ENCODE measurements at regions not wholly inside any gene's neighbourhood (a gene's known extent, or its start where the extent isn't known, plus 50 kb on each side); places are given as distances from the start of the nearest gene placed in this dataset.
"Not testable (repeated sequence)": the region's sequence is repeated elsewhere in the genome, so short reads cannot be mapped to it uniquely, and the experiment has no call there.

GRCh38 chr13:43946281-43946680 is 66.6 kb downstream of the LACC1 start:
- no peak for DNase-seq (ENCODE audit: low read depth in 3 of 3)

GRCh38 chr13:43947897-43948458 is 68.3 kb downstream of the LACC1 start:
- DNase-seq (ENCODE audit: low read depth in 3 of 3) = no peak

DNA sequence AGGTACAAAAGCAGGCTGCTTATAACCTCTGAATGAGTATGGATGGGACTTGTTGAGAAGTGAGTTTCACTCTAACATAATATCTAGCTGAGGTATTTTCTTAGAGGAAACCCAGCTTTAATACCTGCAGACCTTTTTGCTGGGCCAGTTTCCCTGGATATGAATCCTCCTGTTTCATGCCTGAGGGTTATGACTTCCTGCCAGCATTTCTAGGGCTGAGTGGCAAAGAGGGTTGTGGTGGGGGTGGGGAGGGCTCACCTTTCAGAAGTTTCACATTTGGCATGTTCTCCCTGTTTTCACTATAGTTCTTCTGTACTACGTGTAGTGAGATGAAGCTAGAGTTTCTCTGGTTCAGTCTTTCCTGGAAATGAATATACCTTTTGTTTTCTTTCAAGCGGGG is 73.7 kb downstream of the LACC1 start:
- no peak for DNase-seq (ENCODE audit: low read depth in 3 of 3)

DNA sequence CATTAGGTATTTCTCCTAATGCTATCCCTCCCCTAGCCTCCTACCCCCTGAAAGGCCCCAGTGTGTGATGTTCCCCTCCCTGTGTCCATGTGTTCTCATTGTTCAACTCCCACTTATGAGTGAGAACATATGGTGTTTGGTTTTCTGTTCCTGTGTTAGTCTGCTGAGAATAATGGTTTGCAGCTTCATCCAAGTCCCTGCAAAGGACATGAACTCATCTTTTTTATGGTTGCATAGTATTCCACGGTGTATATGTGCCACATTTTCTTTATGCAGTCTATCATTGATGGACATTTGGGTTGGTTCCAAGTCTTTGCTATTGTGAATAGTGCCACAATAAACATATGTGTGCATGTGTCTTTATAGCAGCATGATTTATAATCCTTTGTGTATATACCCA is 77.3 kb downstream of the LACC1 start:
- DNase-seq (ENCODE audit: low read depth in 3 of 3) = not testable (repeated sequence)

DNA sequence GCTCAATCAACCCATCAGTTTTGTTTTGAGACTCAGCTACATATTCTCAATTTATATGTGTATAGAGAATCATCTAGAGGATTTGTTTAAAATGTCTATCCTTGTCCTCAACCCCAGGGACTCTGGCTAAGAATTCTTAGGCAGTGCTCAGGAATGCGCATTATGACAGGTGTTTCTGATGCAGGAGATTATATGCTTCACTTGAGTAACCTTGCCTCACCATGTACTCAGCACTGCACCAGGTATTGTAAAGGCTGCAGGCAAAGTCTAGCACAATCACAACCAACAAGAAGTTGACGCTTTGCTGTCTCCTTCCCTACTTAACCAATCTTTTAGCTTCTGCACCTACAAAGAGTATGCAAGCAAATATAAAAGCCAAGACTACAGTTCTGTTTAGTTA is 79.6 kb downstream of the LACC1 start:
- DNase-seq (ENCODE audit: low read depth in 3 of 3) = no peak

- no peak for DNase-seq (ENCODE audit: low read depth in 3 of 3)
Measured at GRCh38 chr13:43961909-43962308, 82.2 kb downstream of the LACC1 start.

GRCh38 chr13:43963726-43964125 is 84.0 kb downstream of the LACC1 start:
- no peak for DNase-seq (ENCODE audit: low read depth in 3 of 3)

DNA sequence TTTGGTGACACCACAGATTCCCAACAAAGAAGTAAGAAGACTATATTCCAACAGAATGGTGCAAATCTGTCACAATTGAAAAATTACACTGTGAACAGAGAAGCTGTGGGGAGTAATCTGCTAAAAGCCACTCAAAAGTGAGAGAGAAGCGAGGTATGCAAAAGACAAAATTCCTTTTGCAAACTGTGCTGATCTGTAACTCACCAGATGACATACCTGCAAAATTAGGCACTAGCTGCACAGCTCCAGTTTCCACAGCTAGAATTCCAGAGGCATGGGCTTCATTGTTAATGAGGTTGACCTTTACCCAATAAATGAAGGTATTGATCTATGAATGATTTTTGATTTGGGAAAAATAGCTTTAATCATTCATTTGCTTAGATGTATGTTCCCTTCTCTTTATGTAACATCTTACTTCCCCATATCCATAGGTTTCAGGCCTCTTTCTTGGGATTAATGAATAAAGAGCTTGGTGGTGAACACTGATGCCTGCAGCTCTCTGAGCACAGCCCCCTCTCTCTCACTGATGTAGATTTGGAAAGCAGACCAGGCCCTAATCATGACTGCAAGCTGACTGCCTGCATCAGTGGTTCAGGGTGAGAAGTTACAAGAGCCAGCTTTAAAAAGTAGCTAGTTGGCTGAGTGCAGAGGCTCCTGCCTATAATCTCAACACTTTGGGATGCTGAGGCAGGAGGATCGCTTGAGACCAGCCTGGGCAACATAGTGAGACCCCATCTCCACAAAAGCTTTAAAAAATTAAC is 85.2 kb downstream of the LACC1 start:
- no peak for DNase-seq (ENCODE audit: low read depth in 3 of 3)

GRCh38 chr13:43965459-43965845 is 85.7 kb downstream of the LACC1 start:
- DNase-seq (ENCODE audit: low read depth in 3 of 3) = no peak

DNA sequence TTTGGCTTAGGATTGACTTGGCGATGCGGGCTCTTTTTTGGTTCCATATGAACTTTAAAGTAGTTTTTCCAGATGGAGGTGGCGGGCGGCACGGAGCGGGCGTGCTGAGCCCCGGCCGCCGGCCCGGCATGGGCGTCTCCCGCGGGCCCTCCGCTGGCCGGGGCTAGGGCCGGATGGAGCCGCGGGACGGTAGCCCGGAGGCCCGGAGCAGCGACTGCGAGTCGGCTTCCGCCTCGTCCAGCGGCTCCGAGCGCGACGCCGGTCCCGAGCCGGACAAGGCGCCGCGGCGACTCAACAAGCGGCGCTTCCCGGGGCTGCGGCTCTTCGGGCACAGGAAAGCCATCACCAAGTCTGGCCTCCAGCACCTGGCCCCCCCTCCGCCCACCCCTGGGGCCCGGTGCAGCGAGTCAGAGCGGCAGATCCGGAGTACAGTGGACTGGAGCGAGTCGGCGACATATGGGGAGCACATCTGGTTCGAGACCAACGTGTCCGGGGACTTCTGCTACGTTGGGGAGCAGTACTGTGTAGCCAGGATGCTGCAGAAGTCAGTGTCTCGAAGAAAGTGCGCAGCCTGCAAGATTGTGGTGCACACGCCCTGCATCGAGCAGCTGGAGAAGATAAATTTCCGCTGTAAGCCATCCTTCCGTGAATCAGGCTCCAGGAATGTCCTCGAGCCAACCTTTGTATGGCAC is 88.7 kb downstream of the LACC1 start:
- not testable (repeated sequence) for DNase-seq (ENCODE audit: low read depth in 3 of 3)

DNA sequence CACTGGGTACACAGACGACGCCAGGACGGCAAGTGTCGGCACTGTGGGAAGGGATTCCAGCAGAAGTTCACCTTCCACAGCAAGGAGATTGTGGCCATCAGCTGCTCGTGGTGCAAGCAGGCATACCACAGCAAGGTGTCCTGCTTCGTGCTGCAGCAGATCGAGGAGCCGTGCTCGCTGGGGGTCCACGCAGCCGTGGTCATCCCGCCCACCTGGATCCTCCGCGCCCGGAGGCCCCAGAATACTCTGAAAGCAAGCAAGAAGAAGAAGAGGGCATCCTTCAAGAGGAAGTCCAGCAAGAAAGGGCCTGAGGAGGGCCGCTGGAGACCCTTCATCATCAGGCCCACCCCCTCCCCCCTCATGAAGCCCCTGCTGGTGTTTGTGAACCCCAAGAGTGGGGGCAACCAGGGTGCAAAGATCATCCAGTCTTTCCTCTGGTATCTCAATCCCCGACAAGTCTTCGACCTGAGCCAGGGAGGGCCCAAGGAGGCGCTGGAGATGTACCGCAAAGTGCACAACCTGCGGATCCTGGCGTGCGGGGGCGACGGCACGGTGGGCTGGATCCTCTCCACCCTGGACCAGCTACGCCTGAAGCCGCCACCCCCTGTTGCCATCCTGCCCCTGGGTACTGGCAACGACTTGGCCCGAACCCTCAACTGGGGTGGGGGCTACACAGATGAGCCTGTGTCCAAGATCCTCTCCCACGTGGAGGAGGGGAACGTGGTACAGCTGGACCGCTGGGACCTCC is 89.4 kb downstream of the LACC1 start:
- not testable (repeated sequence) for DNase-seq (ENCODE audit: low read depth in 3 of 3)

GRCh38 chr13:43969919-43970318 is 90.2 kb downstream of the LACC1 start:
- not testable (repeated sequence) for DNase-seq (ENCODE audit: low read depth in 3 of 3)

- DNase-seq (ENCODE audit: low read depth in 3 of 3) = not testable (repeated sequence)
Measured at GRCh38 chr13:43970520-43971242, 91.0 kb downstream of the LACC1 start.

GRCh38 chr13:43971324-43971723 is 91.6 kb downstream of the LACC1 start:
- DNase-seq (ENCODE audit: low read depth in 3 of 3) = not testable (repeated sequence)

GRCh38 chr13:43977911-43978310 is 98.2 kb downstream of the LACC1 start:
- no peak for DNase-seq (ENCODE audit: low read depth in 3 of 3)

GRCh38 chr13:43978688-43979087 is 99.0 kb downstream of the LACC1 start:
- no peak for DNase-seq (ENCODE audit: low read depth in 3 of 3)

- no peak for DNase-seq (ENCODE audit: low read depth in 3 of 3)
Measured at GRCh38 chr13:43979492-43979891, 99.8 kb downstream of the LACC1 start.

DNA sequence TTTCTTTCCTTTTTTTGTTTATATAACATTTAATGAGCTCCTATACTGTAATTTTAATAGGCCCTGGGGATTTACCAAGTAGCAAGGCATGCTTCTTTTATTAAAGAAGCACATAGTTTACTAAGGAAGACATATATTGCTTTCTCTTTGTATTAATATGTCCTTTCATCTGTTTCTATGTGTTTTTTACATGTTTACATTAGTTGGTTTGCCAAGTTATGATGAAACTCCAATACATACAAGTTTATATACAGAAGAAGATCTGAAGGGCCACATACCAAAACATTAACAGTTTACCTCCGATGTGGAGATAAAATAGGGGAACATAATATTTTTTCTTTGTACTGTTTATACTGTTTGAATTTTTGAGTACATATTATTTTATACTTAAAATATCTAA is 100.9 kb downstream of the LACC1 start:
- no peak for DNase-seq (ENCODE audit: low read depth in 3 of 3)

DNA sequence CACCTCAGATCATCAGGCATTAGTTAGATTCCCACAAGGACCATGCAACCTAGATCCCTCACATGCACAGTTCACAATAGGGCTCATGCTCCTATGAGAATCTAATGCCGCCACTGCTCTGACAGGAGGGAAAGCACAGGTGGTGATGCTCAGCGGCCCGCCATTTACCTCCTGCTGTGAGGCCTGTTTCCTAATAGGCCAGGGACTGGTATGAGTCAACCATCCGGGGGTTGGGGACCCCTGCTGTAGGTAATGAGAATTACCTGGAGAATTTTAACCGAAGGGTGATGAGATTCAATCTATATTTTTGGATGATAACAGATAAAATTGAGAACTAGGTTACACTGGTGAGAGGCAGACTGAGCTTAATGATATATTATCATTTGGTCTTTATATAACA is 101.4 kb downstream of the LACC1 start:
- no peak for DNase-seq (ENCODE audit: low read depth in 3 of 3)

DNA sequence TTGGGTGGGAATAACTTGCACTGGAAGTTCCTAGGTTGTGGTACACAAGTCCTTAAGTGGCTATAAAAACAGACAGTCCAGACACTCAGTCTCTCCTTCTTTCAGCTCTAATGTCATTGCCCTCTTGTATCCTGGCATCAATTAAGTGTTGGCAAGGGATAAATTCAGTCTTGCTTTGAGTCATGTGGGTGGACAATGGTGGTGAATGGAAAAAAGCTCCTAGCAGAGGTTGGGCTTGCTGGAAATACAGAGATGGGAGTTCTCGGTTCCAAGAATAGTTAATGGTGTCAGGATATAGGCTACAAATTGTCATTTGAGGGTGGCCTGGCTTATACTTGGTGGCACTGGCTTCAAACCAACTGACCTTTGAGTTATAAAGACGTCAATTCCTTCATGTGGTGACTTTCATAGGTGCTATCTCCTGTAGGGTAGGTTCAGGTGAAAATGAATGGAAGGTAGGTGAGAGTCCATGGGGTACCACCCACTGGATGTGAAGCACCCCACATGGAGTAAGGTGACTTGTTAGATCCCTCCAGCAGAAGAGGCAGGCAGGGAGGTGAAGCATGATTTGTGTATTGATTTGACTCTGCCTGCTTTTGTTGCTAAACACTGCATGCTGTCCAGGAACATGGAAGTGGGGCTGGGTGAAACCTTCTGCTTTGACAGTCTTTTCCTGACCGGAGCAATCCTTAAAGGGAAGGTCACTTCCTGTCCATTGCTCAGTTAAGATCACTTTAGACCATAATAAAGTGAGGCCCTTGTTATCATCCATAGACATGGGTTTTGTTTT is 102.0 kb downstream of the LACC1 start:
- no peak for DNase-seq (ENCODE audit: low read depth in 3 of 3)

DNA sequence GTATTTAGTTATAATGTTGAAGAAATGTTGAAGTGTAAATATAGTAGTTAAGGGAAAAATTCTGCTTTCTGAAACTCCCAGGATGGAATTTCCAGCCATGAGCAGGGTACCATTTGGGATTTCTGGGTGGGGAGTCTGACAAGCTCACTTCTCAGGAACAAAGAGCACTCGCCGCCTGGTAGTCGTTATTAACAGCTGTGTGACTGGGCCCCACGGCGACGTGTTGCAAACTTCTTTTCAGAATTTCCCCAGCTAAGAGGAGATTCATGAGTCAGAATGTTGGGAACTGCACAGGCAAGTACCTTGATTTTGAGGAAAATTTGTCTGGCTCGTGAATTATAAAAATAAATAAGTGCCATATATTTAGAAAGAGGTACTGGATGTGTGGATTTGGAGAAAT is 103.7 kb downstream of the LACC1 start:
- DNase-seq (ENCODE audit: low read depth in 3 of 3) = no peak
